HFF-Myc (cell line): ENCODE measurements at regions not wholly inside any gene's neighbourhood (a gene's known extent, or its start where the extent isn't known, plus 50 kb on each side); places are given as distances from the start of the nearest gene placed in this dataset.

Experiments used
- DNase-seq: peaks from one replicate; pipeline ENCODE4 v3.0.0-alpha.2; 2011; ENCODE audit warnings: low read depth; ENCODE audit errors: extremely low read depth
- H3K4me3 ChIP-seq: replicated peaks from 2 replicates; pipeline ENCODE4 v1.5.1; 2011; ENCODE audit warnings: low read depth, mild to moderate bottlenecking, control low read depth, low read length
- TF ChIP-seq, protein P1 (sequence below): IDR thresholded peaks from 2 replicates; pipeline ENCODE4 v1.5.1; 2012; ENCODE audit warnings: mild to moderate bottlenecking, low read depth, low read length, control low read depth; ENCODE audit errors: missing control alignments

DNA sequence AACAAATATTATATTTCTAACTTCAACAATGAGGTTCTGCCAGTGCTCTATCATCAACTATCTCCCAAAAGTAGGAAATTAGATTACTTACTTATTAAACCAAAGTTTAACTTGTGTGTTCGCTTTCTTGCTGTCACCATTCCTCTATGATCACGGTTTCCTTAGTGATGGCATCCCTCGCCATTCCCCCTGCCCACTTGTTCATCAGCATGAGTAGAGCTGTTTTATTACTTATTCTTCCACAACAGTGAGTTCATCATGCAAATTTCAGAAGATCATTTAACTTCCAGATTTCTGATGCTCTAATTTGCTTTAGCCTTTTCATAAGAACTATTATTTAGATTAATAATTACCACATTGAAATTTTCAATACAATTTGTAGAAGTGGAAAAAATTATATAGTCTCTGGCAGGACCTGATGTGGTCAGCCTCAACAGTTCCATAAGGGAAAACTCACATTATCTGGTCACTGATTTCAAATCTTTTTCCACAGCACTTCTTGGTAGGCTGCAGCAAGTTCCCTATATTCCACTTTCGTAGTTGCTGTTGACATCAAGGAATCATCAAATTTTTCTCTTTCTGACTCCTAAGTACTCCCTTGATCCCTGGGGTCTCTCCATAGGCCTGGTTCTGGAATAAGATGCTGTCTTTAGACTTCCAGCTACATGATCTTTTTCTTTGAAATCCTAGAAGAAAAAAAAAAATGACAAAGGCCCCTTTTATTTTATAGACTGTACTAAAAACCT lies 174.6 kb downstream of the RASSF9 start:
- H3K4me3 ChIP-seq = no peak overlapping the region
- TF ChIP-seq, protein P1, sequence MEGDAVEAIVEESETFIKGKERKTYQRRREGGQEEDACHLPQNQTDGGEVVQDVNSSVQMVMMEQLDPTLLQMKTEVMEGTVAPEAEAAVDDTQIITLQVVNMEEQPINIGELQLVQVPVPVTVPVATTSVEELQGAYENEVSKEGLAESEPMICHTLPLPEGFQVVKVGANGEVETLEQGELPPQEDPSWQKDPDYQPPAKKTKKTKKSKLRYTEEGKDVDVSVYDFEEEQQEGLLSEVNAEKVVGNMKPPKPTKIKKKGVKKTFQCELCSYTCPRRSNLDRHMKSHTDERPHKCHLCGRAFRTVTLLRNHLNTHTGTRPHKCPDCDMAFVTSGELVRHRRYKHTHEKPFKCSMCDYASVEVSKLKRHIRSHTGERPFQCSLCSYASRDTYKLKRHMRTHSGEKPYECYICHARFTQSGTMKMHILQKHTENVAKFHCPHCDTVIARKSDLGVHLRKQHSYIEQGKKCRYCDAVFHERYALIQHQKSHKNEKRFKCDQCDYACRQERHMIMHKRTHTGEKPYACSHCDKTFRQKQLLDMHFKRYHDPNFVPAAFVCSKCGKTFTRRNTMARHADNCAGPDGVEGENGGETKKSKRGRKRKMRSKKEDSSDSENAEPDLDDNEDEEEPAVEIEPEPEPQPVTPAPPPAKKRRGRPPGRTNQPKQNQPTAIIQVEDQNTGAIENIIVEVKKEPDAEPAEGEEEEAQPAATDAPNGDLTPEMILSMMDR = no peak
- no peak for DNase-seq

DNA sequence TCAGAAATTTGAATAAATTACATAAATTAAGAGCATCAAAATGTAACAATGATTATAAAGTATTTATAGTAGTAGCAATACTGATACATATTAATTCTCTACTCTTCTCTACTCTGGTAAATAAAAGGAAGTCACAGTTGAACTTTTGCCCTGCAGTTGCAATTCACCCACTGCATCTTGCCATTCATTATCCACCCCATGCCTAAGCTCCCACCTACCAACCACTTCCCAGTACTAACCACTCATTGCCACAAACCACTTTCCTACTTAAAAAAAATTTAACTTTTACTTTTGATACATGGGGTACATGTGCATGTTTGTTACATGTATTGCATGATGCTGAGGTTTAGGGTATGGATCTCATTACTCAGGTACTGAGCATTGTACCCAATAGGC lies 174.0 kb downstream of the RASSF9 start:
- no peak for DNase-seq
- TF ChIP-seq, protein P1 = no peak
- no peak overlapping the region for H3K4me3 ChIP-seq

DNA sequence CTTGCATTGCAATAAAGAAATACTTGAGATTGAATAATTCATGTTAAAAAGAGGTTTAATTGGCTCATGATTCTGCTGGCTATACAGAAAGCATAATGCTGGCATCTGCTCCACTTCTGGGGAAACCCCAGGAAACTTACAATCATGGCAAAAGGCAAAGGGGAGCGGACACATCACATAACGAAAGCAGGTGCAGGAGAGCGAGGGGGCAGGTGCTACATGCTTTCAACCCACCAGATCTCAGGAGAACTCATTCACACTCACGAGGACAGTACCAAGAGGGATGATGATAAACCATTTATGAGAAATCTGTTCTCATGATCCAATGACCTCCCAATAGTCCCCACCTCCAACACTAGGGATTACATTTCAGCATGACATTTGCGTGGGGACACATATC lies 172.6 kb downstream of the RASSF9 start:
- DNase-seq = no peak
- H3K4me3 ChIP-seq = no peak overlapping the region
- TF ChIP-seq, protein P1 = no peak

DNA sequence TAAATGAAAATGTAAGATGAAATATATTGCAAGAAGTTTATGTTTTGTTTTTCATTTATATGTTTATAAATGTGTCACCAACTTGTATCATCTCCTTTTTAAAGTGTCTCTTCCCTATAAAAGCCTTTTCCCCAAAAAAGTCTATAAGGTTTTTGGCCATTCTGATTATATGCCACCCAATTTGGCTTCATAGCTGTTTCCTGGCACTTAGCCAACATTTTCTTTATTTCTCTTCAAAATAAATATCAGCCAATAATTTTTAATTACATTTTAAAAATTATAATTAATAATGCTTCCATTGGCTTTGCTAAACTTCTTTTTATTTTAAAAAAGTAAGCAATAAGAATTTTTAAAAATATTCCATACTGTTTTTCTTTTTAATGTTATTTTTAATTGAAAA lies 171.8 kb downstream of the RASSF9 start:
- TF ChIP-seq, protein P1 = no peak
- DNase-seq = no peak
- no peak overlapping the region for H3K4me3 ChIP-seq

DNA sequence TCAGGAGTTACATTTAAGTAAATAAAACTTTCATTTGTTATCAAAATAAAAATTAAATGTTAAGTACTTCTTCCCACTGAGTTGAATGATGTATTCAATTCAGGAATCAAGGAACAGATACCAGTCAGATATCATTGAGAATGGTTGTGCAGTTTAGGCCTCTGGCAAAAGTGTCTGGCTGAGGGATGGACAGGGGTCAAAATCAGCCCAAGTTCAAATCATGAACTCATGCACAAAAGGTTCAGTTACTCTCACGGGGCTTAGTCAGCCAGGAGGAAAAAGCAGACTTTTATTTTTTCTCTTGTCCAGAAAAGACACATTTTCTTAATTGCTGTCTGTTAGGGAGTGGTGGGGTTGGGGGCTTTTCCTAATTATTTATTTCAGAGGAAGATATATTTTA lies 166.3 kb downstream of the RASSF9 start:
- H3K4me3 ChIP-seq = no peak overlapping the region
- DNase-seq = no peak
- TF ChIP-seq, protein P1 = no peak

DNA sequence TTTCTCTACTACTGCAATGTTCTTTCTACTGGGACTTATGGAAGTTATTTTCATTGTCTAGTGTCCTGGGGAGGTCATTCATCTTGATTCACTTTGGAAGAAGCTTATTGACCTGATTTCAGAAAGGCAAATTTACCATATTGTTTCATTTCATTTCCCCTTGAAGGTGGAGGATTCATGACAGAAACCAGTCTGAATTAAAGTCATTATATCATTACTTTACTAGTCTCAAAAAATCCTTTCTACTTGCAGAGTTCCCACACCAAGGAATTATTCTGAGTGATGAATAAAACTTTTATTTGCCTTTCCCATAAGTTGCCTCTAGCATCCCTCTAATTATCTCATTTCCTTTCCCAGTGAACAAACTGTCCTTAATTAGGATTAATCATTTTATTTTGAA lies 163.8 kb downstream of the RASSF9 start:
- TF ChIP-seq, protein P1 = no peak
- no peak for DNase-seq
- H3K4me3 ChIP-seq = no peak overlapping the region
